HG03108 (cell line): ENCODE measurements at regions not wholly inside any gene's neighbourhood (a gene's known extent, or its start where the extent isn't known, plus 50 kb on each side); places are given as distances from the start of the nearest gene placed in this dataset.
"Not testable (repeated sequence)": the region's sequence is repeated elsewhere in the genome, so short reads cannot be mapped to it uniquely, and the experiment has no call there.

Experiments
- ATAC-seq: cut with Tn5 transposase; IDR thresholded peaks from one replicate; pipeline ENCODE4 v1.9.1; 2021; ENCODE audit warnings: moderate library complexity; ENCODE audit not compliant: unreplicated experiment

DNA sequence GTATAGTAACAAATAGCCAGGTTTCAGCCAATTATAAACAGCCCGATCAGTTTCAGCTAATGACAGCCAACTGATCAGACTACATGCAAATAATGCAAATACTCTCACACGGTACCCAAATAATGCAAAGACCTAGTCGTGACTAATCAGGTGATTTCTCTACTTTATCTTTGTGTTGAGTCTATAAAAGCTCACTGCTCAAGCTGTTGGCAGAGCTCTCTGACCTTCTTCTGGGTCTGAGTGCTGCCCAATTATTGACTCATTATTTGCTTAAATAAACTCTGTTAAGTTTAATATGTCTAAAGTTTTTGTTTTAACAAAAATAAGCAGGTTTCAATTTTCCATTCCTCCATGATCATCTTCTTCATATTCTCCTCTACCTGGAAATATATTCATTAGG lies 1971.7 kb downstream of the SUCLG1 start:
- ATAC-seq, result no peak

DNA sequence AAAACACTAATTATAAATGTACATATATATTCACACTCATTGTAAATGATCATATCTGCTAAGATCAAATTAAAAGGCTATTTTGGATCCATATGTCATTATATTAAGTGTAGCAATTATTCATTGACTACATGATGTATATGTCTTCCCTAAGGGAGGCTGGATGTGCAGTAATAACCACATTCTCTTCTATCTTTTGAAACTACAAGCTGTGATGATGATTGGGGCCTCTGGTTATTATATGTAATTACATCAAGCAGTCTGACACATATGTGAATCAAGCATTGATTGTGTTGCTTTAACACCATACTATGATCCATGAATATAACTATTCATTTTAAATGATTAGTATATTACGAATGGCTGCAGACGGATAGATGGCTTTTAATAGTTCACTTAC lies 1973.4 kb downstream of the SUCLG1 start:
- ATAC-seq, result no peak

DNA sequence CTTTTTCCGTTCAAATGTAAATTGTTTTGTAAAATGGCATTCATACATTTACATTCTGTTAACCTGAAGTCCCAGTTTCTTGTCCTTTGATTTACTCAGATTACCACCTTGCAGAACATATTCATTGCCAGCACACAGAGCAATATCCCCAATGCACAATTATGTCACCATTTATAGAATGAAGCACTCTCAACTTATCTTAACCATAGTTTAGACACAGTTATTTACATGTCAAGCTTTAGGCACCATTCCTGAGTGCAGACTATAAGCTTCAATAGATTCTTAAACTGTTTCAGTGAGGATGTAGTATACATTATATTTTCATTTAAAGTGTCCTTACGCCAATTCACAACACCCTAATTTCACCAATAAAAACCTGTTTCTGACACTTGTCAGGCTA lies 1977.9 kb downstream of the SUCLG1 start:
- ATAC-seq, result no peak

DNA sequence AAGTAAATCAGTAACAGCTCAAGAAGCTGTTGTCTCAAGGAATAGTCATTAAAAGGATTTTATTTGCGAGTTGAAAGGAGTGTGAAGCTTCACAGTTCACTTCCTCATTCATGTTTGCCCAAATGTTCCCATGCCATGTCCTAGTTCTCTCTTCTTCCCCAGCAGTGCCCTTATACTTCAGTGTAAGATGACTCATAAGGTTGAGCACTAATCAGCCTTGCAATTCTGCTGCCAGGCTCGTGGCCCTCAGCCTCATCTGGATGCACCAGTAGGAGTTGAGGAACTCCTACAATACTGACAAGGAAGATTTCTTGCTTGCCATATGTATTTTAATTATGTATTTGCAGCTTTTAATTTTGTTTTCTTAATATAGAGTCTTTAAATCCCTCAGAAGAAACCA lies 1980.4 kb downstream of the SUCLG1 start:
- ATAC-seq, result no peak

DNA sequence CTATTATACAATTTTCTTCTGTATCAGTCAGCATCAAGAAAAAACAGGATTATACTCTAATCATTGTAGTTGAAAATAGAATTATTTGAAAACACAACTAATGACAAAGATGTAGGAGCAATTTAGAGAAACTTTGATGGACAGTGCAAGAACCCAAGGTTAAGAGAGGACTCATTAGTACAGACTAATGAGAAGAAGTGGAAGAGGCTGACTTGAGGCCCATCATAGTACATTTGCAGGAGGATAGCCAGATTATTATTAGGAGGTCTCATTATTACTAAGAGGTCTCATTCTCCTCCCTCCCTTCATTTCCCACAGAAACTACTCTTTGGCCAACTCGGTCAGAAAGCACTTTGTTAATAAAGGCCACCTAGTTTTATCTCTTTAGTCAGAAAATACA lies 1983.0 kb downstream of the SUCLG1 start:
- ATAC-seq, result no peak

DNA sequence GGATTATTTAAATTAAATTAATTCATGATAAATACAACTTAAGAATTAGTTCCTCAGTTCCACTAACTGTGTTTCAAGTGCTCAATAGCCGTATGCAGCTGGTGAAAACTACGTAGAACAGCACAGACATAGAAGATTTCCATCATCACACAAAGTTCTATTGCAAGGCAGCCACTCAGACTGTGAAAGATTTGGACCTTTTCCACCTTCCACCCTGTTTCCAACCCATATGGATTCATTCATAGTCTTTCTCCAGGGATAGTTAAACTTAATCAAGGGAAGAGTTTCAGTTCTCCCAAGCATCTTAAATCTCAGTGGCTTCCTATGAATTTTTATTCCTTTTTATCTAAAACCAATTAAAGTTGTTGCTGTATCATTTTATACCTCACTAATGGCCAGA lies 2030.8 kb downstream of the SUCLG1 start:
- no peak for ATAC-seq

DNA sequence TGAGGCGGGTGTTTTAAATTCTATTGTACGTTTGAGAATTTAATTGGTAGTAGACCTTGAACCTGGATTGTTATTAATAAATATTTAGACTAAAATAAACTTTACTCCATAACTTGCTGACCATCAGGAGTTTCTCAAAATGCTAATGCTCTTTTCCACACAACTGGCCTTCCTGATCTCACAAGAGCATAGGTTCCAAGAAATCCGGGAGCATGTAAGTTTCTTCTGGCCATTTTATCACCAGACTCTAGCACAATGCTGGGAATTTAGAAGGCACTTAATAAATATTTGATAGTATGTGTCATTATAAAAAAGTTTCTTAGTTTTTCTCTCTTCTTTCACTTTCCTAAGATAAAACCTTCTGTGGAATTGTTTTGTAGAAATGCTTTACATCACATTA lies 2047.1 kb downstream of the SUCLG1 start:
- ATAC-seq, result no peak

DNA sequence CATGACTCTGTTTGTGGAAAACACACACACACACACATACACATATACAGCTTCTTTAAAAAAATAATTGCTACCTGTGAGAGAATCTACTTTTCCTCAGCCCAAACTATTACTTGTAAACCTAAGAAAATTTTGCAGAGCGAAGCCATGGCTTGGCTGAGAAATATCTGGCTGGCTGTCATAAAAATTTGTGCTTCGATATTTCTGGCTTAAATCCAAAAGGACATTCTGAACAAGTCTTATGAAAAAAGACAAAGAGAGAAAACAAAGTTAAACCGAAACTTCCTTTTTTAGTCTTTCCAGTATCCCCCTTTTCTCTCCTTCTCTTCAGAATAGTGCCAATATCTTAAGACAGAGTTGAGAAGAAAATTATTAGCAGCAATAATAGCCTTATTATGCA lies 2048.0 kb downstream of the SUCLG1 start:
- no peak for ATAC-seq

DNA sequence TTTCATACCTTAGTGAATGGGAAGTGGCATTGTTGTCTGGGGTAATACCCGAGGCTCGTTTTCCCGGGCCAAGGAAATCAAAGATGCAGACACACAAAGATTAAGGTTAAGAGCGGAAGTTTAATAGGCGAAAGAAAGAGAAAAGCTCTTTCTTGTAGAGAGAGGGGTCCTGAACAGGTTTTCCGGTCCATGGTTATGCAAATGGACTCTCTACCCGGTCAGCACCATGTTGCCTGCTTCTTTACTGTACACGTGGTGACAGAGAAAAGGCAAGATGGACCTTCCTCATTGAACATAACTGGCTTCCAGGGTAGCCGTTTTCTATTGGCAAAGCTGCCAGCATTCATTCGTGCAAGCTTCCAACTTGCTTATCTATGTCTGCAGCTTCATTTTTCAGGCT lies 2063.5 kb downstream of the SUCLG1 start:
- no peak for ATAC-seq

DNA sequence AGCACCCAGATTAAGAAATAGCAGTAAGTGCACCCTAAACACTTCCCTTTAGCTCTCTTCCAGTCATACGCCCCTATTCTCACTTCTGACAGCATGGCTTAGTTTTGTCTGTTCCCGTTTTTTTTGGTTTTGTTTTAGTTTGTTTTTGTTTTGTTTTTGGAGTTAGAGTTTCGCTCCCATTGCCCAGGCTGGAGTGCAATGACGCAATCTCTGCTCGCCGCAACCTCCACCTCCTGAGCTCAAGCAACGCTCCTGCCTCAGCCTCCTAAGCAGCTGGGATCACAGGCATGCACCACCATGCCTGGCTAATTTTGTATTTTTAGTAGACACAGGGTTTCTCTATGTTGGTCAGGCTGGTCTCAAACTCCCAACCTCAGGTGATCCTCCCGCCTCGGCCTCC lies 2067.7 kb downstream of the SUCLG1 start:
- ATAC-seq, result no peak

DNA sequence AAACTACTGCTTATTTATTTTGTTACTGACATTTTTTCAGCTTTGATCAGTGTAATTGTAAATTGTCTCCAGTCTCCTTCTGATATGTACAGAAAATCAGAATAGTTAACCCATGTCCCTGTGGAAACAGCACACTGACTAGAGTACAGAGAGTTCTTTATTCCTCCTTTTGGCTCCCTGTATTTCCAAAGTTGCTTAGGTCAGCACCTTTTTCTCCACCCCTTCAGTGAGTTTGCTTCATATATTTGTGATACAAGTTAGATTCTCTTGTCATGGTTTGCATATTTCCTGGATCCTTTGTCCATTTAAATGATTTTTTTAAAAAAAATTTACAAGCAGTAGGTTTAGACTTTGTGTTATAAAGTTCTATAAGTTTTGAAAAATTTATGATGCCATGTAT lies 2051.1 kb upstream of the LRRTM1 start:
- ATAC-seq, result no peak

DNA sequence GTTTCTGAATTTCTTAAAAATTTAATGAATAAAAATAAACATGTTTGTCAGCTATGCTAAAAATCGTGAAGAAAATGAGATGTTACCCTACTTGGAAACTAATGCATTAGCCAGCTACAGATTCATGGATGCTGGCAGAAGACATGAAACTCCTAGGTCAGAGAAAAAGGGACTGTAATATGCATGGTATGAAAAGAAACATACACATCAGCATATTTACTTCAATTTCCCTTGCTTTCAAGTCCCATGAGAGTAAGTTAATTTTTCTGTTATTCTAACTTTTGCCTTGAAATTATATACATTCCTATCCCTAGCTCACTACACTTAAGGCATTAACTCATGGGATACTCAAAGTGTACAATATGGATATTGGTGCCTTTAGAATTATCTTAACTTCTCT lies 2041.4 kb upstream of the LRRTM1 start:
- ATAC-seq, result no peak

DNA sequence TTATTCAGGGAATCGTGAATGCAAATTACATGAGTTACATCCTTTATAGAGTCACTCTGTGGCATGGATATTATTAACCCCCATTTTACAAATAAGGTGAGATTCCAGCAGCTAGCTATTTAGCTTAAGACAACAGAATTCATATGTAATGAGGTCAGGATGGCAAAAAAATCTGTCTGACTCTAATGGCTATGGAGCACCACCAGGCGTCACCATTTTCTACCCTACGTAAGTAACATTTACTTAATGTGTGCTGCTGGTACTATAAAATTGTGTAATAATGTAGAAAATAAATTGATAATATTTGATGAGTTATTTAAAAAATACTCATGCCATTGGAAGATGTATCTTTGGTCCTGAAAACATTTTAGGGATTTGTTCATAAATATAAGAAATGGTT lies 2040.1 kb upstream of the LRRTM1 start:
- no peak for ATAC-seq

DNA sequence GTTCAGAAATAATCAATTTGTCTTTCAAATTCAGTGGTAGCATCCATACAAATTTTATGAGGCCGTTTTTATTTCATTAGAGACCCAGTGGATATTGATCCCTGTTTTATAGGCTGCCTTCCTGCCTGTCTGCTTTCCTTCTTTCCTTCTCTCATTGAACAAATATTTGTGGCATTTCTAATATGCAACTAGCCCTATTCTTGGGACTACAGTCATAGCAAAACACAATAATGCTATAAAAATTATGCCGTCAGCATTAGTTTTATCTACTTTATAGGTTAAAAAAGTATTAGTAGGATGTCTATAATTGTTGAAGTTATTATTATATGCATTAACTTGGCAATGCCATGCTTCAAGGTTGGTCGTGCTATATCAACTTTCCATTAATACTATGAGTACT lies 2037.8 kb upstream of the LRRTM1 start:
- no peak for ATAC-seq

DNA sequence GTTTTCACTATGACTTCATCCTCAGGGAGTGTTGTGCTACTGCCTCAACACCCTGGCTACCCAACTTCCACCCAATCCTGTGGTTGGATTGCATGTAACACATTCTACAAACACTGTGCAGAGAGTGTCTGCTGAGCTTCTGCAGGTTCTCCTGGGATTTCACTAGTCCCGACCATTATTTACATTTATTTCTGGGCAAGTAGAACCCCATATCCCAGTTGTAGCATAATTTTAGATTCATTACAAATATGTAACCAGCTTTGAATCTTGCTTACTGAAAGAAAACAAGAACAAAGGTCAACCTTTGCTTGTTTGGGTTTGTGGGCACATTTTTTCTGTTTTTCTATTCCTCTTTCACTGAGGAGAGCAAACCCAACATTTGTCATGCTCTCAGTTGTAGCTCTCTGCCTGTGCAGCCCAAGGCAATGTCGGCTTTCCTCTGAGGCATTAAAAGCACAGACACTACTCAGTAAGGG lies 2036.1 kb upstream of the LRRTM1 start:
- ATAC-seq, result no peak

DNA sequence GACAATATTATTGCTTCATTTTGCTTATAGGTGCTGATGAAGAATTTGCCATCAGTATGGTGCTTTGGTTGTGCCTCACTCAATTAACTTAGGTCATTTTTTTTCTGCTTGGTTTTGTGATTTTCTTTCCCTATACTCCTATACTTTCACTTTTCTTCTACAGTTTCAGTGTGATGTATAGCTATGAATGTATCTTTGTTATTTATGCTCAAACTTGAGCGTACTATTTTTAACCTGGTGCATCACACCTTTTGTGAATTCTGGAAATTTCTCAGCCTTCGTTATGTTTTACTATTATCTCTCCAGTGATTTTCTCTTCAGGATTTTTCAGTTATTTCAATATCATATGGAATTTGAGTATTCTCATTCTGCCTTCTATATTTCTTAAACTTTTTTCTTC lies 2035.3 kb upstream of the LRRTM1 start:
- no peak for ATAC-seq

DNA sequence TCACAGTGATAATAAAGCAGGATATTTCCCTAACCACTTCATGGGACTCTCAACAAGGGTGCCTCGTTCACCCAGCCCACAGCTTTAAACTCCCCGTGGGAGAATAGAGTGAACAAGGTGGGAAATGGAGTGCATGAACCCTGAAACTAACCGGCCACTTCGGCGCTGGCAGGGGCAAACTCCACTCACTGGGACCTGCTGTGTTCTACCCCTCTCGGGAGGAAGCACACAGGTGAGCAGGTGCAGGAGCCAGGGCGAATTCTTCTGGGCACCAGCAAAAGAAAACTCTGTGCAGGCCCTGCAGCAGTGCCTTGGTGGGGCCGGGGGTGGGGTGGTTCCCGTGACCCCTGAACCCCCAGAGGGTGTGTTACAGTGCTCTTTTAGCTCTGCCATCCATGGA lies 2029.1 kb upstream of the LRRTM1 start:
- ATAC-seq, result no peak

DNA sequence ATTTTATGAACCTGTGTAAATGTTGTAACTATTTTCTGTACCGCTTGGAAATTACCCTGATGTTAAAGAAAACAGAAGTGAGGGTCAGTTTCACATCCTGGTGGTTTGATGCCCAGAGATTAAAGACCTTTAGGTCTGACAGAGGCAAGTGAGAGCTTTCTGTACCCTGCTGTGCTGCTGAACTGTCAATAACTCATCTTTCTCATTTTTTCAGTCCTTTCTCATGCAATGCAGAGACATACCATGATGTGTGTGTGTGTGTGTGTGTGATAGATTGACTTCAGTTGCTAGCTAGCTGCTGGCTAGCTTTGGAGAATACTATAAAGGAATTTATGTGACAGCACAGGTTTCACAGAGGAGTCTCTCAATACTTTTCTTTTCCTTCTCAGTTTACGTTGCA lies 2025.6 kb upstream of the LRRTM1 start:
- ATAC-seq, result no peak

DNA sequence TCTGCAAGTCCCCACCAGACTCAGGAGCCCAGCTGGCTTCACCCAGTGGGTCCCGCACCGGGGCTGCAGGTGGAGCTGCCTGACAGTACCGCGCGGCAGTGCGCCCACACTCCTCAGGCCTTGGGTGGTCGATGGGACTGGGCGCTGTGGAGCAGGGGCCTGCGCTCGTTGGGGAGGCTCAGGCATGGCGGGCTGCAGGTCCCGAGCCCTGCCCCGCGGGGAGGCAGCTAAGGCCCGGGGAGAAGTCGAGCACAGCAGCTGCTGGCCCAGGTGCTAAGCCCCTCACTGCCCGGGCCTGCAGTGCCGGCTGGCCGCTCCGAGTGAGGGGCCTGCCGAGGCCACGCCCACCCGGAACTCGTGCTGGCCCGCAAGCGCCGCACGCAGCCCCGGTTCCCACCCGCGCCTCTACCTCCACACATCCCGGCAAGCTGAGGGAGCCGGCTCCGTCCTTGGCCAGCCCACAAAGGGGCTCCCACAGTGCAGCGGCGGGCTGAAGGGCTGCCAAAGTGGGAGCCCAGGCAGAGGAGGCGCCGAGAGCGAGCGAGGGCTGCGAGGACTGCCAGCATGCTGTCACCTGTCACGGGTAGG lies 2021.7 kb upstream of the LRRTM1 start:
- ATAC-seq, result not testable (repeated sequence)

DNA sequence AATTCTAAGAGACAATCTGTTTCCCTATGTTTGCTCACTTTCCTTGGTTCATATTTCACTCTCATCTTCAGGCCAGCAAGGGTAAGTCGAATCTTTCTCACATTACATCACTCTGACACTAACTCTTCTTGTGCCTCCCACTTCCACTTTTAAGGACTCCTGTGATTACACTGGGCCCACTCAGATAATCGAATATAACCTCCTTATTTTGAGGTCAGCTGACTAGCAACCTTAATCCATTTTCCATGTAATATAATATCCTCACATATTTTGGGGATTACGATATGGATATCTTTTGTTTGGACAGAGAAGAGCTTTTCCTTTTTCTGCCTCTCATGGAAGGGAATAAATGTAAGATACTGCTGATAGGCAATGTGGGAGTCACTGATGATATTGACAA lies 2015.7 kb upstream of the LRRTM1 start:
- ATAC-seq, result no peak

DNA sequence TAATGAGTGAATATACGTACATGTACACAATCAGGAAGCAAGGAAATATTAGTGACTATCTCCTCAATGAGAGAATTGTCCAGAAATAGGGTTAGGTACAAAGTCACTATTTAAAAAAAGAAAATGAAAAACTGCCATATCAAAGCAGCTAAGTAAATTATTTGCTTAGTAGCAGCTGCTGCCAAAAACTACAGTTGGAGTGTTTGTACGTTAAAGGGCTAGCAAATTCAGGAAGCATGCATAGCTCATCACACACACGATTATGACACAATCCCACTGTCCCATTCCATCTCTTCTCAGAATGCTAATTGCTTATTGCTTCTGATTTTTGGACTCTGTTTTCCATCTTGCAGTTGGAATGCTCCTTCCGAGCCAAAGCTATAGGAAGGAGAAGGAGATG lies 2012.5 kb upstream of the LRRTM1 start:
- no peak for ATAC-seq

DNA sequence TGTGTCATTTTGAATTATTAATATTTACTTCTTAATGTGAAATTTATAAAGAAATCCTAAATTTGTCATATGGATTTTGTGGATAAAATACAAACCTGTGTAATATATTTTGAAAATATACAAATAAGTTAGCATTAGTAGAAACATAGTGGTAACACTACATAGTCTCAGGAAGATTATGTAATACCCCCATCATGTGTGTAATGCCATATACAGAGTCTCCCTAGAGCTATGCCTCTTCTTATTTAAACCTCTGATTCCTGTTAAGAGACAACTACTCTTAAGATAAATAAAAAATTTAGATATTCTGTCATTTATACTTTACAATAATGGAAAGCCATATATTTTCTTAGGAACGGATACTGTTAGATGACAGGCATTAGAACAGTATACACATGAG lies 2012.0 kb upstream of the LRRTM1 start:
- ATAC-seq, result no peak

DNA sequence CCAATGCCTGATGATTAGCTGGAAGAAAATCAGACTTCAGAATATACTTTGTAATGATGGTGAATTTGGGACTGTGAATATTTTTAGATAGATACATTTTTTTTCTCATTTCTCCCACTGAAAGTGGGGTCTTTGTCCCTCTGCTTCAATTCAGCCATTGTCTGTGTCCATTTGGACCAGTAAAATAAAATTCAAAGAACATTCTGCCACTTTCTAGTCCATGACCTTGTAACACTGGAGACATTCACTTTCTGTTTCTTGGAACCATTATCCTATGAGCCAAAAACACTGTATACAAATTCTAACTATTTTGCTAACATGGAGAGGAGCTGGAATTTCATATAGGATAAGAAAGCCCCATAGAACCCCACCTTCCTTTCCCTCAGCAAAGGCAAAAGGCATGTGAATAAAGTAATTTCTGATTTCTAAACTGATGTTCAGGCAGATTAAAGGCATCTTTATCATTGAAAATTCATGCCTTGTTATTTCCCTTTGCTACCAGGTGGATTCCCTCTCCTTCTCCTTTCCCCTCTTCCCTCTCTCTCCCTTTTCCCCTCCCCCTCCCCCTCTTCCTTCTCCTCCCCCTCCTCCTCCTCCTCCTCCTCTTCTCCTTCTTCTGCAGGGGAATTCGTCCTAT lies 2010.4 kb upstream of the LRRTM1 start:
- no peak for ATAC-seq
